IPS-NIHi7 (cell line): ENCODE measurements at regions not wholly inside any gene's neighbourhood (a gene's known extent, or its start where the extent isn't known, plus 50 kb on each side); places are given as distances from the start of the nearest gene placed in this dataset.

ENCODE experiments used
- DNase-seq: peaks from one replicate; pipeline ENCODE4 v3.0.0; 2012; ENCODE audit warnings: mixed read lengths; ENCODE audit errors: extremely low spot score

GRCh38 chr10:3428826-3429225, 256.2 kb upstream of the PITRM1 start:
- no peak for DNase-seq

DNA sequence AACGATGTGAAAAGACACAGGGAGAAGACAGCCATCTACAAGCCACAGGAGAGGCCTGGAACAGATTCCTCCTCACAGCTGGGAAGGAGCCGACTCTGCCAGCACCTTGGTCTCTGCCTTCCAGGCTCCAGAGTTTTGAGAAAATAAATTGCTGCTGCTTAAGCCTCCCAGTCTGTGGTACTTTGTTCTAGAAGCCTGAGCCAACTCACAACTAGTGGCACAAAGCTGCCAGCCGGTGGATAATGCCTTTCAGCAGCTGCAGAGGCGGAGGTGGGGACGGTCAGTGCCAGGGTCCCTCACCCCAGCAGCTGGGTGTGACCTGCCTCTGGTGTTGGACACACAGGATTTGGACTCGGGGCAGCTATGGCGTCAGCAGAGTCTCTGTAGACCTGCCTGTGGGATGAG, 255.4 kb upstream of the PITRM1 start:
- DNase-seq: no peak

DNA sequence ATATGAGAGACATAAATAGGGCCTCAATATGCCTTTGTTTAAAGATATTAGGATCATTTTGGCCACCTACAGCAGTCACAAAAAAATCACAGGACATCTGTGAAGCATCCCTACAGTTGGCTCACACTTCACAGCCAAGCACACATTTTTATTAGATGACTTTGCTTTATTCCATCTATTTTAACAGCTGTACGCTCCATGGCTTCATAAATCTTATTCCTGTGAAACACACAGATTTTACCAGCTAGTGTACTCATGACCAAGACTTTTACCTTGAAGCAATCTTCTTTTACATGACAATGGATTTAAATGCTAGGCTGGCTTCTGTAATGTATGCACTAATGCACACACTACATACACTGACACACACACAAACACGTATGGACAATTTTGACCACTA, 254.8 kb upstream of the PITRM1 start:
- DNase-seq: no peak

- no peak for DNase-seq
These were observed 253.7 kb upstream of the PITRM1 start for GRCh38 chr10:3426190-3426845.

- DNase-seq: no peak
These were observed 253.1 kb upstream of the PITRM1 start for GRCh38 chr10:3425716-3426115.

DNA sequence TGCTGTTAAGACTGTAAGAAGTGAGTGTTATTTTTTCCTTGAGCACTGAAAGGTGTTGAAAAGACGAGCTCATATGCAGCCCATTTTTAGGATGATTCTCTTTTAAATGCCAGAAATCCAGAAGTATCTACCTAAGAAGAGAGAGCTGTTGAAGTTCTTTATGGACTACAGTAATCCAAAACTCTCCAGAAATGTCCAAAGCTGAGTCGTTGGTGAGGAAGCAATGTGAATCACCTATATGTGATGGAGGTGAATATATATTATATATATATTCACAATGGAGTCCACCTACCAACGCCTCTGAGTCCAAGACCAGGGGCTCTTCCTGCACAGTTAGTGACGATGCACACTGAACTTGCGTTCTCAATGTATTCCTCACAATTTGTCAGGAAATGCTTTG, 252.7 kb upstream of the PITRM1 start:
- no peak for DNase-seq

- DNase-seq: peak; percentile 46
These were observed 251.7 kb upstream of the PITRM1 start for GRCh38 chr10:3424111-3424851.

DNA sequence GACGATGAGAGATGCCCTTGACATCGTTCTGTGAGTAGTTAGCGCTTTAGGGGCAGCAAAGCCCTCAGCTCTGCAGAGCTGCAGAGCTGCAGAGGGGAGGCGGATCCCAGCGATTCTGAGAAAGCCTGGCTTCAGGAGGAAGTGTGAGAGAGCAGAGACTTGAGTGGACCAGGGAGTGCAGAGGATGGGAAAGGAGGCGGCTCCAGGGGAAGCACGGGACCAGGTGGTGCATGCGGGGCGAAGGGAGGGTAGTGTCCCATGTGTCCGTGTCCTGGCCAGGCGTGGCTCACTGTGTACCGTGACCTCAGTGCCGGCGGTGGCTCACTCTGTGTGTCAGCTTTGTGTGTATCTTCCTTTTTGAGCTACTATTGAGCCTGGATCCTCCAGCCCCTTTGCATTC, 250.8 kb upstream of the PITRM1 start:
- no peak for DNase-seq

DNA sequence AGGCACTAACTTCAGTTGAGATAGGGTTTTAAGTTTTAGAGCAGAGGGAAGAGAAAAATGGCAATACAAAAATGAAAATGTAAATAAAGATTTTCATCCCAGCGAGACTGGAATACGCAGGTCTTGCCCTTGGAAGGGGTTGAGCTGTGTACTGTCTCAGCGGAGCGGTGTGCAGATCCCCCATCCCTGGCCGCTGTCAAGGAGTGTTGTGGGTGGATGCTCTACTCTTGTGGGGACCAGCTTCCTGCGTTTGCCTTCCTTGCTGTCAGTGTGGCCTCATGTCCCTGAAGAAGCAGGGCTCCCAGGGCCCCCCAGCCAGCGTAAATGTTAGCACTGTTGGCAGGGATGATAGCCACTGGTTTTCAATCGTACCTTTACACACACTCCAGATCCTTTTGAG, 249.7 kb upstream of the PITRM1 start:
- no peak for DNase-seq

- no peak for DNase-seq
These were observed 249.1 kb upstream of the PITRM1 start for GRCh38 chr10:3421537-3422257.

GRCh38 chr10:3420527-3421469, 248.2 kb upstream of the PITRM1 start:
- DNase-seq: no peak

DNA sequence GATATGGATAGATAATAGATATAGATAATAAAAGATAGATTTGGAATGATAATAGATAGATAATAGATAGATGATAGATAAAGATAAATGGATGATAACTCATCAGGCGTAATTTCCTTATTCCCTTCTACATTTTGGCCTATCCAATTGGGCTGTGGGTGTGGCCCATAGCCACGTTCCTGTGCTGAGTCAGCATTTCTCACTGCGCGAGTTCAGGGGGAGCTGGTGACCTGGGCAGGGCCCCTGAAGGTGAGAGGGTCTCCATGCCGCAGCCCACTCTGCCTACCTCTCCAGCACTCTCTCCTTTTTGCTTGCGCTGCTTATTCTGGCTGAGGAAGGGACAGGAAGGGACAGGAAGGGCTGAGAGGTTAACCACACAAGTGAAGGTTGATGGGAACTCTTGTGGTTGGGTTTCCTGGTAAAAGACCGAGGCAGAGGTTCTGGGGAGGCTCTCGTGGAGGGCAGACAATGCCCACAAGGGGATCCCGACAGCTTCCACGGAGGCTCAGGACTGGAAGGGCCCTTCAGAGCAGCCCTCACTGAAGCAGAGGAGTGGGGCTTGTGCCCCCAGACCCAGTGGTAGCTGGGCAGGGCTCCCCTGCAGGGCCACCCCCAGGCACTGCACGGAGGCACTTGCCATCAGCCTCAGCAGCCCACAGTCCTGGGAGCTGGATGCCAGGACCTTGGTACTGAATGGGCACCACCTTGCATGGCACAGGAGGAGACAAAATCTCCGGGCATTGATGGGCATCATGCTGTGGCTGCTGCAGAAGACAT, 247.3 kb upstream of the PITRM1 start:
- no peak for DNase-seq

DNA sequence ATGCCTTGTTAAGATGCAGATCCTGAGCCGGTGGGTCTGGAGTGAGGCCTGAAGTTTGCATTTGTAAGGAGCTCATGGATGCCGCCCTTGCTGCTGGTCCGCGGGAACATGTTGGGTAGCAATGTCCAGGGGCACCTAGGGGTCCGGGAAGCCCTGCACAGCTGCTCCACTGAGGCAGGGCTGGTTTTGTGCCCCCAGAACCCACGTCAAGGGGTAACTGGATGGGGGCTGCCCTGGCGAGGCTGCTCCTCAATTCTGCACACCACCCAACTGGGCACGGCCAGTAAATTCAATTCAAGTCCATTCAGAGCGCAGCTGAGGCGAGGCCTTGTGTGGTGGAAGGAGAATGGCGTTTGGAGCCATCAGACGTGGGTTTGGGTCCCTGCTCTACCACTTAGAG, 246.3 kb upstream of the PITRM1 start:
- DNase-seq: no peak

- DNase-seq: no peak
These were observed 245.6 kb upstream of the PITRM1 start for GRCh38 chr10:3418041-3418754.

DNA sequence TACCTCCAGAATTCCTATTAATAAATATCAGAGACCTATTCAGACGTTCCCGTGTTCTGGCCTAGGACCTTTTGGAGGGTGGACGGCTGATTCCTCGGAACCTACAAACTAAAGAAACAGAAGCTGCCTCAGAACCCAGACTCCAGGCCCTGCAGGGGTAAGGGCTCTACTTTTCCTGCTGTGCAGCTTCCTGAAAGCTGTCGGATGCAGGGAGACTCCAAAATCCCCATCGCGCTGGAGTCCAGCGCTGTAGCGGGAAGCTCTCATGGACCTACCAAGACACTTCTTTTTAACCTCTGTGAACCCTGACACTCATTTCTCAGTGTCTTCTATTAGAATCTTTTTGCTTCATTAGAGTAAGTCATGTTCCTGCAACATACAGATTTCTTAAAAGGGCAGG, 244.5 kb upstream of the PITRM1 start:
- no peak for DNase-seq

DNA sequence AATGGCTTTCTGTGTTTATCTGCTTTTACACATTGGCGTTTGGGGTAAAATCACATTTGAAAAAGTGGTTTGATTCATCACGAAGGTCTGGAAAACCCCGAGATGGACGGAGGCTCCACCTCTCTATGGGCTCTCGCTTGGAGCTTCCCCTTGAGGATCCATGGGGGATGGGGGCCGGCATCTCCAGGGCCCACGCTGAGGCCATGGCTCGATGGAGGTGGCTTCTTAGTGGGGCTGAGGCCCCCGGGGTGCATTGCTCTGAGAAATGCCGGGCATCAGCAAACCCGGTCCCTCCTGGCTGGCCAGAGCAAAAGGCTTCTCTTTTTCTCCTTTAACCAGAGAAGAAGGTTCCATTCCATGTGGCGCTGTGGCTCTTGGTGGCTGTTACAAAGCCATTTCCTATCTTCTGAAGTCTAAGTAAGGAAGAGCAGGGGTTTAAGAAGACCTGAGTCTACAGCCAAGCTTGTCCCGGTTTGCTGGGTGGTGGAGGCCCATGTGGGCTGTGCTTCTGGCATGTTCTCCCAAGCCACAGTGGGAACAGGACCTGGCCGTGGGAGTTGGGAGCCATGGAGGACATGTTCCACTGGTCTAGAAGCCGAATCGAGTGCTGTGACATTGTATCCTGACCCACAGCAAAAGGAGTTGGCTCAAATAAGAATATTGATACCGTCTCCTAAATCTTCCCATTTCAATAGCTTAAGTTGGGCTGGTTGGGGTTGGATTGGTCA, 243.5 kb upstream of the PITRM1 start:
- DNase-seq: no peak

DNA sequence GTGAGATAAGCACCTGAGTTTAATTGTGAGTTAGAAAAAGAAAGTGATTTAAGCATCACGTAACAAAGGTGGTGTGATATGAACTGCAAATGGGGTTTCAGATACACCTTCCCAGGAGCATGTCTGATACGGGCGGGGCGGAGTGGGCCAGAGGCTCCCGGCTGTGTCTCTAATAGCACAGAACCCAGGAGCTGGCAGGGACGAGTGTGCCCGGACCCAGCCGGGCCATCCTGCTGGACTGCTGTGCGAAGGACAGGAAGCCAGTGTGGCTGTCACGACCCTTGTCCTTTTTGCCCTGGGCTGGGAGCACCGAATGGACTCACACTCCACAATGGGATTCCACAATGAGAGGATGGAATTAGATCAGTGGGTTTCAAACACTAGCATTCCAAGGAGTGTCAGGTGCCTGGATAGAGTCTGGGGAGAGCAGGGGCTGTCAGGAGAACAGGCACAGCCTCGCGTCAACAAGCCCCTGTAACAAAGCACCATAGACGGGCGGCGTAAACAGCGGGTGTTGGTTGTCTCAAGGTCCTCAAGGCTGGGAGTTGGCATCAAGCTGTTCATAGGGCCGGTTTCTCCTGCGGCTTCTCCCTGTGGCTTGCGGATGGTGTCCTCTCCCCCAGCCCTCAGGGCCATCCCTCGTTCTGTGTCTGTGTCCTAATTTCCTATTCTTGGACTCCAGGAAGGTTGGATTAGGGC, 242.6 kb upstream of the PITRM1 start:
- no peak for DNase-seq

DNA sequence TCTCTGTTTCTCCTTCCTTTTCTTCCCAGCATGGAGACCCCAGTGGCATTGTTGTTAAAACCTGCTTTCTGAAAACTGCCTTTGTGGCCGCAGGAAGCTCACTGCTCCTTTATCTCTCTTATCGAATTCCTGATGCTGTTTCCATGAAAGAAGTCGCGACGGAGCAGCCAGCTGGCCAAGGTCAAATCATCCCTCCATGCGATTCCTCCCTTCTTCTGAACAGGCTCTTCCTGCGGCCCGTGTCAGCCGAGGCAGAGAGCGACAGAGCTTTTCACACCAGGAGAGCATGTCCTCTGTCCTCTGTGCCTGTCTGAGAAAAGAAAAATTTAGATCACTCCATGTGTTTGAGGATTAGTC, 242.1 kb upstream of the PITRM1 start:
- DNase-seq: no peak
